GM06990 (cell line): ENCODE measurements at regions not wholly inside any gene's neighbourhood (a gene's known extent, or its start where the extent isn't known, plus 50 kb on each side); places are given as distances from the start of the nearest gene placed in this dataset.

Source experiments
- DNase-seq: peaks from one replicate; pipeline ENCODE4 v3.0.0-alpha.2; 2011; ENCODE audit not compliant: insufficient read length; ENCODE audit errors: extremely low read depth
- H3K27me3 ChIP-seq: replicated peaks from 2 replicates; pipeline ENCODE4 v1.6.0; 2011; ENCODE audit warnings: low read length; ENCODE audit not compliant: control insufficient read depth, insufficient read depth
- H3K36me3 ChIP-seq: 2 replicates; pipeline ENCODE4 v1.5.1; 2011; ENCODE audit warnings: low read length; ENCODE audit not compliant: control insufficient read depth, insufficient read depth
- H3K4me3 ChIP-seq: replicated peaks from 2 replicates; pipeline ENCODE4 v1.5.1; 2011; ENCODE audit warnings: low read depth, mild to moderate bottlenecking, control low read depth, low read length
- TF ChIP-seq, protein P1 (sequence below): IDR thresholded peaks from 2 replicates; pipeline ENCODE4 v1.5.1; 2011; ENCODE audit warnings: low read length, control low read depth, mild to moderate bottlenecking, inconsistent platforms; ENCODE audit not compliant: insufficient read depth, poor library complexity, severe bottlenecking

DNA sequence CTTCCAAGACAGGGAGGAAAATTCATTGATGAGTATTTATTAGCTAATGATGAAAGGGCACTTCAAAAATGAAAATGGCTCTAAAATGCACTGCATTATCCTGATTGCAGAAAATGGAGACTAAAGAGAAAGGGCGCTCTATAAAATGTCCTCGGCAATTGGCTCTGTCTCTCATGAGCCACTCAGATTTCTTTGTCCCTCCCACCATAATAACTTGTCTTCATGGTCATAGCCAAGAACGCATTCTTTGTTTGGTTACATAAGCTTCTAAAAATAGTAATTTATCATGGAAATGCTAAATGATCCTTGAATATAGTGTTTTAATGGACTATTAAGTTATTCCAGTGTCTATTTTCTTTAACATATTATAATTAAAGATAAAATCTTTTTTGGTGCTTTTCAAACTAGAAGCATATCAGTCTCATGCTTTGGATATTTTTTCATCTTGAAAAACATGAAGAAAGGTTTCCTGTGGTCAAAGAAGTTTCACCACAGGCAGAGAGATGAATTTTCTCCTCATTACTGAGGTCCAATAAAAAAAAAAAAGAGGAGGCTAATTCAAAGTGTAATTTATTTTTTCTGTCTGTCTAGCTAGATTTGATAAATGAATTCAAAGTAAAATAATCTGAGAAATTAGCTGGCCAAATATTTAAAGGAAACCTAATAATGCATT lies 238.1 kb upstream of the BLID start:
- no peak for DNase-seq
- Histone ChIP-seq H3K4me3 (no peak overlapping the region), H3K27me3 (no peaks in the 10 kb centered on the region), H3K36me3 (no peaks in the 10 kb centered on the region)
- TF ChIP-seq, protein P1, sequence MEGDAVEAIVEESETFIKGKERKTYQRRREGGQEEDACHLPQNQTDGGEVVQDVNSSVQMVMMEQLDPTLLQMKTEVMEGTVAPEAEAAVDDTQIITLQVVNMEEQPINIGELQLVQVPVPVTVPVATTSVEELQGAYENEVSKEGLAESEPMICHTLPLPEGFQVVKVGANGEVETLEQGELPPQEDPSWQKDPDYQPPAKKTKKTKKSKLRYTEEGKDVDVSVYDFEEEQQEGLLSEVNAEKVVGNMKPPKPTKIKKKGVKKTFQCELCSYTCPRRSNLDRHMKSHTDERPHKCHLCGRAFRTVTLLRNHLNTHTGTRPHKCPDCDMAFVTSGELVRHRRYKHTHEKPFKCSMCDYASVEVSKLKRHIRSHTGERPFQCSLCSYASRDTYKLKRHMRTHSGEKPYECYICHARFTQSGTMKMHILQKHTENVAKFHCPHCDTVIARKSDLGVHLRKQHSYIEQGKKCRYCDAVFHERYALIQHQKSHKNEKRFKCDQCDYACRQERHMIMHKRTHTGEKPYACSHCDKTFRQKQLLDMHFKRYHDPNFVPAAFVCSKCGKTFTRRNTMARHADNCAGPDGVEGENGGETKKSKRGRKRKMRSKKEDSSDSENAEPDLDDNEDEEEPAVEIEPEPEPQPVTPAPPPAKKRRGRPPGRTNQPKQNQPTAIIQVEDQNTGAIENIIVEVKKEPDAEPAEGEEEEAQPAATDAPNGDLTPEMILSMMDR = no peak

- no peaks in the 10 kb centered on the region for H3K27me3 ChIP-seq
- no peaks in the 10 kb centered on the region for H3K36me3 ChIP-seq
- no peak for DNase-seq
- TF ChIP-seq, protein P1 = no peak
- H3K4me3 ChIP-seq = no peak overlapping the region
Measured at GRCh38 chr11:122353561-122353960, 237.5 kb upstream of the BLID start.

- no peaks in the 10 kb centered on the region for H3K36me3 ChIP-seq
- DNase-seq = no peak
- no peak overlapping the region for H3K4me3 ChIP-seq
- no peaks in the 10 kb centered on the region for H3K27me3 ChIP-seq
- TF ChIP-seq, protein P1 = no peak
Measured at GRCh38 chr11:122348659-122349409, 232.8 kb upstream of the BLID start.

DNA sequence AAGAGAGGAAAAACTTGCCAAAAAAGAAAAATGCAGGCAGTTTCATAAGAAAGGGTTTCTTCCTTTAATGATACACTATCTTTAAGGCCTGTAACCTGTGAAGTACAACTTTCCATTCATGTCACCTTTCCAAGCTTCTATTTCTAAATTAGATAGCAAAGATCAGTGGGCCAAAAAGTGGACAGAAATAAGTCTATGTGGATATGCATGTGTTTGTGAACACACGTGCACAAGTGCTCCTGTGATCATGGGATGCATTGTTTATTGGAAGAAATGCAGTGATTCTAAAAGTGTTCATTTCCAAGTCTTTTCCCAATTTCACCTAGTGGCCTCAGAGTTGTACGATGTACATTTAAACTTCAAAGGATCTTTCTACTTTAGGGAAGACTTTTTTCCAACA lies 230.0 kb upstream of the BLID start:
- H3K36me3 ChIP-seq = no peaks in the 10 kb centered on the region
- DNase-seq = no peak
- TF ChIP-seq, protein P1 = no peak
- H3K4me3 ChIP-seq = no peak overlapping the region
- H3K27me3 ChIP-seq = no peaks in the 10 kb centered on the region

GRCh38 chr11:122345586-122345985 lies 229.6 kb upstream of the BLID start:
- H3K4me3 ChIP-seq = no peak overlapping the region
- no peak for DNase-seq
- no peaks in the 10 kb centered on the region for H3K36me3 ChIP-seq
- TF ChIP-seq, protein P1 = no peak
- H3K27me3 ChIP-seq = no peaks in the 10 kb centered on the region

DNA sequence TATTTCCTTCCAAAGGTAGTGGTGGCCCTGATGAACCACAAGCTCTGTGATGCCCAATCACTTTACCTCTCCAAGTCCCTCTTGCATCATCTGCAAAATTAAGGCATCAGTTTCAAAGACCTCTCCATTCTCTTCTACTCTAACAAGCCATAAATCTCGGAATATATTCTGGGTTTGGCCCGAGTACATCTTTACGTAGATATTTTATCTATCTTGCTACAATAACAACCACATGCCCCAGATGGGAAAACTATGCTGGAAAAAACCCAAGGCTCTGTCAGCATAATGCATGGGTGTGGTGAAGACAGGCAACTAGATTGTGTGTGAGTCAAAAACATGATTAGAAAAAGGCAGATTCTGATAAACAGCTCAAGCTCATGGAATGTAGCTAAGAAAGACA lies 228.2 kb upstream of the BLID start:
- Histone ChIP-seq H3K27me3 (no peaks in the 10 kb centered on the region; the same call in 1 of the 2 replicates), H3K4me3 (no peak overlapping the region), H3K36me3 (no peaks in the 10 kb centered on the region)
- TF ChIP-seq, protein P1 = no peak
- DNase-seq = no peak
